GM13977 (cell line): ENCODE measurements at regions not wholly inside any gene's neighbourhood (a gene's known extent, or its start where the extent isn't known, plus 50 kb on each side); places are given as distances from the start of the nearest gene placed in this dataset.
"Not testable (repeated sequence)": the region's sequence is repeated elsewhere in the genome, so short reads cannot be mapped to it uniquely, and the experiment has no call there.

Experiments used
- DNase-seq: peaks from one replicate; pipeline ENCODE4 v3.0.0; 2012; ENCODE audit warnings: low spot score
- in situ Hi-C: fragments of 300-500 bp; cut with MboI; formaldehyde crosslinking; loops from one replicate; pipeline ENCODE4 v1.12.0; 2022; ENCODE audit warnings: low sequenced_read_pairs, low pct_unique_long_range_greater_than_20kb, mixed read lengths, inconsistent platforms; ENCODE audit not compliant: unreplicated experiment
- TF ChIP-seq, protein P1 (sequence below): IDR thresholded peaks from 2 replicates; pipeline ENCODE4 v1.5.1; 2012; ENCODE audit warnings: mild to moderate bottlenecking, control low read depth; ENCODE audit not compliant: insufficient read depth; ENCODE audit errors: extremely low read depth, missing control alignments

DNA sequence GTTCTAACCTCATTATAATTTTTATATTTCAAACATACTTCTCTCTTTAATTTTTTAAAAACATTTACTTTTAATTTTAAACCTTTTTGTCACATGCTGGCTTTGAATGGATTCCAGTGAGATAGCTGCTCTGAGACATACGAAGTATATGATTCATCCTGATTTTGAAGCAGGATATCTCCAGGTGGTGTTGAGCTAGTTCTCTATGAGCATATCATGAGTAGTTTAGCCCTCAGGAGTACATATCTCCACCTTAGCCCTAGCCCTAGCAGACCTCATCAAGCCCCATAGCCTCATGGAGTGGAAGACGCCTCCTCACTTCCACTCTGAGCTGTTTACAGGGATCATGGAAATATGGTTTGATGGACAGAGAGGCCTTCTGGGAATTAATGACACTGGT lies 183.2 kb upstream of the C21orf91 start:
- DNase-seq, result no peak
- in situ Hi-C loops, result no loop called here
- TF ChIP-seq, protein P1, sequence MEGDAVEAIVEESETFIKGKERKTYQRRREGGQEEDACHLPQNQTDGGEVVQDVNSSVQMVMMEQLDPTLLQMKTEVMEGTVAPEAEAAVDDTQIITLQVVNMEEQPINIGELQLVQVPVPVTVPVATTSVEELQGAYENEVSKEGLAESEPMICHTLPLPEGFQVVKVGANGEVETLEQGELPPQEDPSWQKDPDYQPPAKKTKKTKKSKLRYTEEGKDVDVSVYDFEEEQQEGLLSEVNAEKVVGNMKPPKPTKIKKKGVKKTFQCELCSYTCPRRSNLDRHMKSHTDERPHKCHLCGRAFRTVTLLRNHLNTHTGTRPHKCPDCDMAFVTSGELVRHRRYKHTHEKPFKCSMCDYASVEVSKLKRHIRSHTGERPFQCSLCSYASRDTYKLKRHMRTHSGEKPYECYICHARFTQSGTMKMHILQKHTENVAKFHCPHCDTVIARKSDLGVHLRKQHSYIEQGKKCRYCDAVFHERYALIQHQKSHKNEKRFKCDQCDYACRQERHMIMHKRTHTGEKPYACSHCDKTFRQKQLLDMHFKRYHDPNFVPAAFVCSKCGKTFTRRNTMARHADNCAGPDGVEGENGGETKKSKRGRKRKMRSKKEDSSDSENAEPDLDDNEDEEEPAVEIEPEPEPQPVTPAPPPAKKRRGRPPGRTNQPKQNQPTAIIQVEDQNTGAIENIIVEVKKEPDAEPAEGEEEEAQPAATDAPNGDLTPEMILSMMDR, result no peak

DNA sequence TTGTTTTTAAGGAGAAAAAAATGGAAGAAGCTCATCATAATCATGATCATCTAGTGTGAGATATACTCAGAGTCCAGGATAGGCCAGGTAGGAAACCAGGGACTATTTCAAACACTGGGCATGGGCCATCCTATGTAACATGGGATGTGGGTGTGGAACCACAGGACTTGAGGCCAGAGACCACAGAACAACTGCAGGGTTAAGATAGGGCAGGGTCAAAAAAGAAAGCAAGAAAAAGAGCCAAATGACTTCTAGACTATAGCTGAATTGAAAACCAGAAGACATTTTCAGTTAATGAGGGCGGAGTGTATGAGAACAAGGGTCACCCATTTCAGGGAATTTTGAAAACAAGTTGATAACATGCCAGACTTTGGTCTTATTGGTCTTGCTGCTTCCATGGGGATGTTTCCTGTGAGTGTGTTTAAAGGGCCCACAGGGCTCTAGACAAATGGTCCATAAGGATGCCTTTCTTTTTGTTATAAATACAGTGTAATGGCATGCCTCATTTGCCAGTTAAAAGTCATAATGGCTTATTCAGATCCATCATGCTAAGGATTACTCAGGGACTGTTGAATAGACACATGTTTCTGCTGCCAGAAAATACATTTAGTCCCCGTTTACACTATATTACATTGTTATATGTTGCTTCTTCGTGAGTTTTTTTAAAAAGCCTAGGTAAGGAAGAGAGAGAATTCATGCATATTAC lies 182.0 kb upstream of the C21orf91 start:
- TF ChIP-seq, protein P1, result no peak
- no peak for DNase-seq
- in situ Hi-C loops, result no loop called here

DNA sequence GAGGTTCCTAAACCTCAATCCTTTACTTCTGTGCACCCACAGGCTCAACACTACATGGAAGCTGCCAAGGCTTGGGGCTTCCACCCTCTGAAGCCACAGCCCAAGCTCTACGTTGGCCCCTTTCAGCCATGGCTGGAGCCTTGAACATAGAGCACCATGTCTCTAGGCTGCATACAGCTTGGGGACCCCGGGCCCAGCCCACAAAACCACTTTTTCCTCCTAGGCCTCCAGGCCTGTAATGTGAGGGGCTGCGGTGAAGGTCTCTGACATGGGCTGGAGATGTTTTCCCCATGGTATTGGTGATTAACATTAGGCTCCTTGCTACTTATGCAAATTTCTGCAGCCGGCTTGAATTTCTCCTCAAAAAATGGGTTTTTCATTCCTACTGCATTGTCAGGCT lies 179.4 kb upstream of the C21orf91 start:
- in situ Hi-C loops, DNase-seq: not testable (repeated sequence)

DNA sequence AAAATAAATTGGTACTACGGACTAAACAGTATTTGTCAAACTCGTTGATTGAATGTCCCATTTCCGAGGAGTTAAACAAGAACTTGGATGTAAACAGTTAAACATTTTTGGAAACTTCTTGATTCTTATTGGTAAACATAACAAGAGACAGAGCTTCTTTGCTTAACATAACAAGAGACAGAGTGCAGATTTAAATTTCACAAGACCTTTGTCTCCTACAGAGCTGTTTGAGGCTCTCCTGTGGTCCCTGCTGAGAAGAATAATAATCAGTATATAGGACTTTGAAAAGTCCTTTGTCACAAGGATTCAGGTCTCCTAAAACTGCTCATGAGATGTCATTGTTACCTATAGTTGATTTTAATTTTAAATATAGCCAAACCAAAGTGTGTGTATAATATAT lies 170.6 kb upstream of the C21orf91 start:
- DNase-seq, result no peak
- TF ChIP-seq, protein P1, result no peak
- in situ Hi-C loops, result no loop called here

DNA sequence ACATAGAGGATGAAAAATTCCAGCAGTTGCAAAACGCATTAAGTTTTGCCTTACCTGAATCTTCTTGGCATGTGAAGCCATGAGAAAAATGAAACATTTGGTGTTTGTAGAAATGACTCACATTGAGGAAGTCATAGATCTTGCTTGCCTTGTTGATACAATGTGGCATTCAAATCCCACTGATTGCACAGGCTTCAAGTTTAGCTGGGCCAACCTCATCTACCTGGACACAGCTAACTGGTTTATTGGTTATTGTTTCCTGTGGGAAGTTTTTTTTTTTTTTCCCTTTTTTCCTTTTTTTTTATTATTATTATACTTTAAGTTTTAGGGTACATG lies 168.9 kb upstream of the C21orf91 start:
- DNase-seq, result no peak
- in situ Hi-C loops, result no loop called here
- TF ChIP-seq, protein P1, result no peak

DNA sequence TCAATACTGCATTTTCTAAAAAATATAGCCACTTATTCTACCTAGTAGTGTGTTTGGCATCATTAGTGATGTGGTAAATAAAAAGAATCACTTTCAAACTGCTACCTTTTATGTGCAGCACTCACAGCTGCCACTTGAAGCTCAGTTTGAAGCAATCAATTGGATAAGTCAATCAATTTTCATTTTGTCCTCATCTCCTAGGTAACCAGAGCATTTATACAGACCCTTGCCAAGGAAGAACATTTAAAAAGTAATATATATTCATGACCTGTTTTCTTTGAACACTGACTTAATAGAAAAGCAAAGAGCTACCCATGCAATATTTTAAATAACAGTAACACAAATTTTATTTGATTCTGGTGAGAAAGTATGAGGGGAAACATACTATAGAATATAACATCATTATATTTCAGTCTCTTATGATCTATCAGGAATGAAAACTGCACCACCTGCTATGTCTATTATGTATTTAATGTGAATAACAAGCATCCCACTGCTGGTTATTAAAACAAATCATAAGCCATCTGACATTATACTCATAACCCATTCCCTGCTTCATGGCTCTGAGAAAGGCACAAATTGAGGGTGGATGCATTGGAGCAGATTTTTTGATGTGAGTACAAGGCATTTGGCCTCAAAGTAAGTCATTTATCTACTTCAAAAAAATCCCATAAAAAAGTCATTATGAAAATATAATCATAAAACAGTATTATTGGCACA lies 168.4 kb upstream of the C21orf91 start:
- TF ChIP-seq, protein P1, result no peak
- no peak for DNase-seq
- in situ Hi-C loops, result no loop called here

DNA sequence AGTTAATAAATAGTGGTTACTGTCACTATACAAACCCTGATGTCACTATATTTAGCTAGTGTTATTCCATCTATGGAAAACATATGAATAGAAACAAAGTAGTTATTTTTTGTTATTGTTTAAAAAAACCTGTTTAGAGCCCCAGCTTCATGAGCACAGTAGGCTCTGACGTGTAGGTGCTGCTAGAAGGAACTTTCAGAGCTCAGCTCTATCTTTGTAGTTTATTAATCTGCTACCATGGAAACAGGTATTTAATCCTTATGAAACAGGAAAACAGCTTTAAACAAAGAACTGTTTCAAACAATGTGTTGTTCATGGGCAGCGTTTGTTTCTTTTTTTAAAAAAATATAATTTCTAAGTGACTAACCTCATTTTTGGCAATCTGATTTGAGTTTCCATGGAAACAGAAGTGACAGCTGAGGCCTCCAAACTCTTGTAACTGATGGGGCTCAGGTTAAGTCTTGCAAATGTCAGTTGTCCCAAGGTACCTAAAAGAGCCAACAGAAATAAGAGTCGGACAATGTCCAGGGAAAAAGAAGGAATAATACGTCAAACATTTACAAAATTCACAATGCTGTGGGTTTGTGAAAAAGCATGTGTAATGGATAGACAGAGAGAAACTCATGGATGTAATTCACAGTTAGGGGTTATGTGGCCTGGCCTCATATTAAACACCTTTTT lies 162.0 kb upstream of the C21orf91 start:
- in situ Hi-C loops, result no loop called here
- DNase-seq, result no peak
- TF ChIP-seq, protein P1, result no peak
